ENCODE measurements at regions not wholly inside any gene's neighbourhood (a gene's known extent, or its start where the extent isn't known, plus 50 kb on each side); places are given as distances from the start of the nearest gene placed in this dataset.

DNA sequence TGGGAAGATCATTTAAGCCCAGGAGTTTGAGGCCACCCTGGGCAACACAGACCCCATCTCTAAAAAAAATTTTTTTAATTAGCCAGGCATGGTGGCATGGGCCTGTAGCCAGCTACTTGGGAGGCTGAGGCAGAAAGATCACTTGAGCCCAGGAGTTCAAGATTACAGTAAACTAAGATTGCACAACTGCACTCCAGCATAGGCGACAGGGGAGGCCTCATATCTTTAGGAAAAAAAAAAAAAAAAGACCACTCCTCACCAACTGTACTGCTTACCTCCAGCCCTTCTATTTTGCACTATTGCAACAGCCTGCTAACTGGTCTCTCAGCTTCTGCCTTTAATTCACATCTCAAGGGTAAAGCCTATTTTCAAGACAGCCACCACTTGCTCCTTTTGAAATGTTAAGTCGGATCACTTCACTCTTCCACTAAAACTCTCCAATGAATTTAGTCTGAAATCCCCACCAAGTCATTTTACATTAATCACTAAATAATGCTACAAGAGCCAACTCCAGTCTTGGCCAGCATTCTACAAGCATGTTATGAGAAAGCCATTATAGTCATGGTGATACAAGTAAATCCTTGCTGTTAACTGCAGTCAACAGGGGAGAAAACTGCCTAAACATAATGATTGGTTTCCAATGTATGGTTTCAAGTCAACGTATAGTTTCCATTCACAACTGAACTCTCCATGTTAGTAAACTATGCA is 106.0 kb downstream of the RPS29 start:
- DNase-seq (ENCODE audit: extremely low read depth, low read depth), result no peak
- no peak overlapping the region for H3K4me3 ChIP-seq (replicated peaks; ENCODE audit: low read depth, low read length)
- TF ChIP-seq, protein P1, sequence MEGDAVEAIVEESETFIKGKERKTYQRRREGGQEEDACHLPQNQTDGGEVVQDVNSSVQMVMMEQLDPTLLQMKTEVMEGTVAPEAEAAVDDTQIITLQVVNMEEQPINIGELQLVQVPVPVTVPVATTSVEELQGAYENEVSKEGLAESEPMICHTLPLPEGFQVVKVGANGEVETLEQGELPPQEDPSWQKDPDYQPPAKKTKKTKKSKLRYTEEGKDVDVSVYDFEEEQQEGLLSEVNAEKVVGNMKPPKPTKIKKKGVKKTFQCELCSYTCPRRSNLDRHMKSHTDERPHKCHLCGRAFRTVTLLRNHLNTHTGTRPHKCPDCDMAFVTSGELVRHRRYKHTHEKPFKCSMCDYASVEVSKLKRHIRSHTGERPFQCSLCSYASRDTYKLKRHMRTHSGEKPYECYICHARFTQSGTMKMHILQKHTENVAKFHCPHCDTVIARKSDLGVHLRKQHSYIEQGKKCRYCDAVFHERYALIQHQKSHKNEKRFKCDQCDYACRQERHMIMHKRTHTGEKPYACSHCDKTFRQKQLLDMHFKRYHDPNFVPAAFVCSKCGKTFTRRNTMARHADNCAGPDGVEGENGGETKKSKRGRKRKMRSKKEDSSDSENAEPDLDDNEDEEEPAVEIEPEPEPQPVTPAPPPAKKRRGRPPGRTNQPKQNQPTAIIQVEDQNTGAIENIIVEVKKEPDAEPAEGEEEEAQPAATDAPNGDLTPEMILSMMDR (IDR thresholded peaks at IDR 0.05; ENCODE audit: low read depth, low read length, missing control alignments), result no peak

DNA sequence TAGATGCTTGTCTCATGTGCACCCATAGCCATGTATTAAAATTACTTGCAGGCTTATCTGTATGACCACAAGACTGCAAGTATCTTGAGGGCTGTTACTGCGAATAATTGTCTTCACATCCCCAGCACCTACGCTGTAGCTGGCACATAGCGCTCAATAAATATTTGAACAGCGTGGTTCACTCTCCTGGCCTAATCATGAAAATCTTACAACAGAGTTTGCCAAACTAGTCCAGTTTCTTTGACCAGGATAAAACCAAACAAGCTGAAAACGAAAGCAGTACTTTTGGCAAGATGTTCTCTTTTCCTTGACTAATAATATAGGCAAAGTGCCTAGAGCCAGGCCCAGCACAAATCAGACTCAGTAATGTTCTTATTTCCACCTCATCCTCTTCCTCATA is 106.7 kb downstream of the RPS29 start:
- TF ChIP-seq, protein P1 (IDR thresholded peaks at IDR 0.05; ENCODE audit: low read depth, low read length, missing control alignments), result no peak
- DNase-seq (ENCODE audit: extremely low read depth, low read depth), result no peak
- no peak overlapping the region for H3K4me3 ChIP-seq (replicated peaks; ENCODE audit: low read depth, low read length)

DNA sequence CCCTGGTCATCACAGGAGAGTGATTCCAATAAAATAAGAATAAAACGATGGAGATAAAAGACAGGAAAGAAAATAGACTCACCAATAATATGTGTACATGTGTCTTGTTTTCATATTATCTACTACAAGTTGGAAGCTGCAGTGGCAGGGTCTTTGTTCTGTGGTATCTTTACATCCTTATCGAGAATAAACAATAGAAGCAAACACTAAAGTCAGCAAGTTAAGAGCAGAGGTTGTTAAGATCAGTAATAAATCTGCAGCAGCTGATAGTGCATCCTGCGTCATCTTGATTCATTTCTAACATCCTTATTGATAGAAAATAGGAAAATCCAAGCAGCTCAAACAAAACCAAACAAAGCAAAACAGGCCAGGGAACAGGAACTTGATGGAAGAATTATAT is 107.4 kb downstream of the RPS29 start:
- TF ChIP-seq, protein P1 (IDR thresholded peaks at IDR 0.05; ENCODE audit: low read depth, low read length, missing control alignments), result no peak
- no peak for DNase-seq (ENCODE audit: extremely low read depth, low read depth)
- H3K4me3 ChIP-seq (replicated peaks; ENCODE audit: low read depth, low read length), result no peak overlapping the region

DNA sequence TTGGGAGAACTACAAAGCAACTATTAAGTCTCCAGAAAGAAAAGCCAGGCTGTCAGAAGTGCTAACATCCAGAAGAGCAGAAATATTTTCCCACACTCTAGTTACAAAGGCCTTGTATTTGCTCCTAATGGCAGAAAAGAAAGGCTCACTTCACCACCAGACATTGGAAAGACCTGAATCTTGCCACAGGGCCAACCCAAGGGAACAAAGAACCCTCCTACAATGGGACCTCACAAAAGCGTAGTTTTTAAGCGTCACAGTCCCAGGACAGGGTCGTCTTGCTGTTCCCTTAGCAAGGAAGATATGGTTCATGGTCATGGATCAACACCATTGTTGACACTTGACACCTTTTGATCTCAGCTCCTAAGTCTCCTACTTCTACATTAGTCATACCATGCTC is 119.1 kb downstream of the RPS29 start:
- TF ChIP-seq, protein P1 (IDR thresholded peaks at IDR 0.05; ENCODE audit: low read depth, low read length, missing control alignments), result no peak
- H3K4me3 ChIP-seq (replicated peaks; ENCODE audit: low read depth, low read length), result no peak overlapping the region
- no peak for DNase-seq (ENCODE audit: extremely low read depth, low read depth)

DNA sequence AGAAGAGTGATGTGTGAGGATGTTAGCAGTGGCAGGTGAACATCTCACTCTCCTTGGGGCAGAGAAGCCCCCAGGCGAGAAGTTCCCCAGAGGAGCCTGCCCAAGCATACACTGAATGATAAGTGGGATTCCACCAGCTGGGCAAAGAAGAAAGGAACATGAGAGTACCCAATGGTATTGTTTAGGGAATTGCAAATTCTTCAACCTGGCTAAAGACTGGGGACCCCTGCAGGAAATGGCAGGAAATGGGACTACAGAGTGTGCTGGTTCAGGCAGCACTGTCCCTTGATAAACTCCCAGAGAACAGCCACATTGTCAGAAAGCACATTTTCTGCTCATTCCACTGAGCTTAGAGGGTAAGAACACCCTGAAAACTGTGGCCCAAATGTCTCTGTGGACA is 121.3 kb downstream of the RPS29 start:
- TF ChIP-seq, protein P1 (IDR thresholded peaks at IDR 0.05; ENCODE audit: low read depth, low read length, missing control alignments), result peak; percentile 6
- H3K4me3 ChIP-seq (replicated peaks; ENCODE audit: low read depth, low read length), result no peak overlapping the region
- no peak for DNase-seq (ENCODE audit: extremely low read depth, low read depth)

DNA sequence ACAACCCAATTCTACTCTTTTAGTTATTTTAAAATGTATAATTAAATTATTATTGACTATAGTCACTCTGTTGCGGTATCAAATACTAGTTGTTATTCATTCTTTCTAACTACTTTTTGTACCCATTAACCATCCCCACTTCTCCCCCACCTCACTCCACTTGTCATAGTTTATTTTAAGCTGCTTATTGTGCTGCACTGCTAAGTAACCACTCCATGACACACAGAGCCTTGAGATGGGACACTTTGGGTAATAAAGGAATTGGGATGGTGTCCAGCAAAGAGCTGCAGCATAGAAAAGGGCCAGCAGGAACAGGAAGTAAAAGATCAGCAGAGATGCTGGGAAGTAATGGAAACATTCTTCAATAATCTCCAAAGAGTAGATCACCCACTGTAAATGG is 123.0 kb downstream of the RPS29 start:
- TF ChIP-seq, protein P1 (IDR thresholded peaks at IDR 0.05; ENCODE audit: low read depth, low read length, missing control alignments), result no peak
- H3K4me3 ChIP-seq (replicated peaks; ENCODE audit: low read depth, low read length), result no peak overlapping the region
- DNase-seq (ENCODE audit: extremely low read depth, low read depth), result no peak
